ENCODE measurements at regions not wholly inside any gene's neighbourhood (a gene's known extent, or its start where the extent isn't known, plus 50 kb on each side); places are given as distances from the start of the nearest gene placed in this dataset.

DNA sequence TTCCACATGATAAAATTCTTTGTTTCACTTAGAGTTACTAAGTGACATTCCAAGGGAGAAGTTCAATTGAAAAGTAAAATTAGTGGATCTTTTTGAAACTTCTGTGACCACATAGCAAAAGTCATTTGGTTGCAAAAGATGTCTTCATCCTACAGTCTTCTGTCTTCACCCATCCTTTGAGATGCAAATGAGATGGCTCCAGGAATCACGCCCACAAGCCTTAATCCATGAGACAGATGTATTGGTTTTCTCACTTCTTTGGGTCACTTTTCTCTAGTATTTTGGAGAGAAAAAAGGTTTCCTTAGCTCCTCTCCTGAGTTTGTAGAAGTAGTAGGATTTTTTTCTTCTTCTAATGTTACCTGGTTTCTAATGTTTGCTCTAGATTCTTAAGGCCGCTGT, 259.5 kb upstream of the SLC10A2 start:
- no peak overlapping the region for H3K14ac ChIP-seq (ENCODE audit: insufficient read length)
- H3K79me2 ChIP-seq (ENCODE audit: control insufficient read depth in 1 of 2, insufficient read depth in 2 of 2, low read length in 2 of 2) = no peaks in the 10 kb centered on the region
- 37% methylated on average over 2 of the region's 2 CpGs; no CpG with 5 or more reads in 1 of the 2 experiments for WGBS, 2 experiments (ENCODE audit: extremely low coverage in 1 of 2, insufficient coverage in 1 of 2, insufficient read length in 1 of 2, insufficient replicate concordance in 2 of 2, low coverage in 1 of 2, low lambda C conversion rate in 2 of 2, missing lambda C conversion rate in 1 of 2)
- H3K9me3 ChIP-seq (ENCODE audit: insufficient read depth in 2 of 2, low read depth in 1 of 2, low read length in 1 of 2) = no peaks in the 10 kb centered on the region
- no peak overlapping the region for H2BK120ac ChIP-seq (replicated peaks; ENCODE audit: low read depth, low read length)
- H2AK5ac ChIP-seq (ENCODE audit: low read depth, low read length) = no peak overlapping the region
- no peak overlapping the region for H3K56ac ChIP-seq (replicated peaks; ENCODE audit: insufficient read length, low read depth, low read length)
- CTCF ChIA-PET (ENCODE audit: partially characterized antibody) = no interaction called here
- H2BK20ac ChIP-seq (ENCODE audit: low read length) = no peak overlapping the region
- H3K4me2 ChIP-seq (ENCODE audit: insufficient read depth in 1 of 2, low read depth in 2 of 2, low read length in 2 of 2) = 0 out of 4 replicates have a peak overlapping the region, but pooled peaks of 1 of the 2 experiments have one; percentile 20
- no peak overlapping the region for H3K23ac ChIP-seq (ENCODE audit: insufficient read length)
- H3K79me1 ChIP-seq (ENCODE audit: low read depth, low read length) = no peaks in the 10 kb centered on the region
- H3K9ac ChIP-seq (replicated peaks in 1 of 4; ENCODE audit: extremely low read depth in 1 of 4, low read depth in 3 of 4, low read length in 3 of 4) = no peak overlapping the region
- no peaks in the 10 kb centered on the region for H3K36me3 ChIP-seq (ENCODE audit: control insufficient read depth in 2 of 4, insufficient read depth in 4 of 4, low read length in 3 of 4)
- H4K5ac ChIP-seq (ENCODE audit: insufficient read length, low read depth, low read length) = no peak overlapping the region
- H2BK15ac ChIP-seq (ENCODE audit: low read length) = no peak overlapping the region
- no peak overlapping the region for H4K91ac ChIP-seq (replicated peaks; ENCODE audit: insufficient read length, low read length)
- no peak overlapping the region for H4K8ac ChIP-seq (ENCODE audit: extremely low read depth, insufficient read depth, low read length)
- no peaks in the 10 kb centered on the region for H3K27me3 ChIP-seq (replicated peaks in 1 of 4; ENCODE audit: control insufficient read depth in 3 of 4, extremely low read depth in 1 of 4, insufficient read depth in 3 of 4, low read length in 3 of 4)
- TF ChIP-seq, protein P1, sequence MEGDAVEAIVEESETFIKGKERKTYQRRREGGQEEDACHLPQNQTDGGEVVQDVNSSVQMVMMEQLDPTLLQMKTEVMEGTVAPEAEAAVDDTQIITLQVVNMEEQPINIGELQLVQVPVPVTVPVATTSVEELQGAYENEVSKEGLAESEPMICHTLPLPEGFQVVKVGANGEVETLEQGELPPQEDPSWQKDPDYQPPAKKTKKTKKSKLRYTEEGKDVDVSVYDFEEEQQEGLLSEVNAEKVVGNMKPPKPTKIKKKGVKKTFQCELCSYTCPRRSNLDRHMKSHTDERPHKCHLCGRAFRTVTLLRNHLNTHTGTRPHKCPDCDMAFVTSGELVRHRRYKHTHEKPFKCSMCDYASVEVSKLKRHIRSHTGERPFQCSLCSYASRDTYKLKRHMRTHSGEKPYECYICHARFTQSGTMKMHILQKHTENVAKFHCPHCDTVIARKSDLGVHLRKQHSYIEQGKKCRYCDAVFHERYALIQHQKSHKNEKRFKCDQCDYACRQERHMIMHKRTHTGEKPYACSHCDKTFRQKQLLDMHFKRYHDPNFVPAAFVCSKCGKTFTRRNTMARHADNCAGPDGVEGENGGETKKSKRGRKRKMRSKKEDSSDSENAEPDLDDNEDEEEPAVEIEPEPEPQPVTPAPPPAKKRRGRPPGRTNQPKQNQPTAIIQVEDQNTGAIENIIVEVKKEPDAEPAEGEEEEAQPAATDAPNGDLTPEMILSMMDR (IDR thresholded peaks at IDR 0.05; ENCODE audit: control extremely low read depth in 1 of 3, insufficient read depth in 1 of 3, low read depth in 1 of 3, low read length in 3 of 3) = no peak
- 0 out of 2 replicates have a peak, but pooled peaks have one; percentile 9 for TF ChIP-seq CEBPB (IDR thresholded peaks at IDR 0.05; ENCODE audit: low read depth, low read length)
- POLR2A ChIA-PET (ENCODE audit: partially characterized antibody) = no interaction called here
- H3K4me1 ChIP-seq (replicated peaks in 1 of 4; ENCODE audit: control insufficient read depth in 3 of 4, insufficient read depth in 4 of 4, low read length in 3 of 4) = peaks cover 0 to 2% (median 0%) of the 10 kb centered on the region in 4 experiments; a peak in 1 of 7 replicates
- H3K4ac ChIP-seq (replicated peaks; ENCODE audit: insufficient read length, low read depth, low read length) = no peak overlapping the region
- no peak for DNase-seq (ENCODE audit: low read depth in 1 of 2, low spot score in 2 of 2)
- H3K18ac ChIP-seq (ENCODE audit: extremely low read depth, low read length) = no peak overlapping the region
- H3K27ac ChIP-seq (ENCODE audit: low read depth, low read length) = no peak overlapping the region
- H3K23me2 ChIP-seq (ENCODE audit: low read depth, low read length) = no peaks in the 10 kb centered on the region; the same call in 1 of the 2 replicates
- H2BK5ac ChIP-seq (ENCODE audit: low read depth, low read length) = no peak overlapping the region
- H2BK12ac ChIP-seq (ENCODE audit: low read depth, low read length) = no peak overlapping the region
- FAIRE-seq = no peak
- H2AFZ ChIP-seq (ENCODE audit: low read length) = no peak overlapping the region
- H4K20me1 ChIP-seq (replicated peaks in 1 of 2; ENCODE audit: control insufficient read depth in 1 of 2, insufficient read depth in 2 of 2, low read length in 2 of 2) = no peaks in the 10 kb centered on the region
- peak overlapping the region in 1 of 4 experiments; percentile 18; a peak in 1 of 8 replicates for H3K4me3 ChIP-seq (ENCODE audit: extremely low read depth in 1 of 4, insufficient read depth in 2 of 4, low read depth in 3 of 4, low read length in 4 of 4)
